K562 (cell line): ENCODE measurements at regions not wholly inside any gene's neighbourhood (a gene's known extent, or its start where the extent isn't known, plus 50 kb on each side); places are given as distances from the start of the nearest gene placed in this dataset.

ENCODE experiments used
- ATAC-seq: fragments of 200-7000 bp; cut with Tn5 transposase; 3 replicates; pipeline ENCODE4 v1.9.1; 2020; ENCODE audit warnings: moderate library complexity
- BruUV-seq: library from RNA; stranded (reverse); fragments of 400-500 nt; replicated peaks from 2 replicates; lab custom pipeline; 2021; lab: Mats Ljungman, UMichigan
- CTCF ChIA-PET: fragments of 300-600 bp; formaldehyde crosslinking; extraction: SDS; loops from one replicate; lab custom pipeline; 2021; ENCODE audit warnings: low intra/inter-chr PET ratio; lab: Yijun Ruan, JAX
- POLR2A ChIA-PET: fragments of 300-600, 350-650 bp; sonication (Branson Sonifier 250); formaldehyde crosslinking; extraction: SDS; loops from one replicate; lab custom pipeline; 2021; ENCODE audit warnings: antibody characterized with exemption, inconsistent platforms; lab: Yijun Ruan, JAX
- DNase-seq, 4 experiments: peaks; one replicate each; pipeline versions ENCODE4 v3.0.0 to v3.0.0-alpha.2; 2011 to 2018; ENCODE audit warnings: low spot score in 3 of 4, mixed read lengths in 3 of 4; ENCODE audit errors: extremely low read depth in 1 of 4
- FAIRE-seq: peaks from 2 replicates; lab custom pipeline; 2011; peaks lifted over from hg19 to GRCh38; lab: Jason Lieb, UNC
- H2AFZ ChIP-seq: 2 replicates; pipeline ENCODE4 v1.6.0; 2011; ENCODE audit warnings: low read depth, low read length, control low read depth, inconsistent platforms
- H3K27ac ChIP-seq: fragments of 200-600 bp; 3 replicates; pipeline ENCODE4 v1.8.0; 2011; ENCODE audit warnings: low read depth, mild to moderate bottlenecking, control low read depth, inconsistent platforms, low read length, moderate library complexity, mixed read lengths; ENCODE audit errors: extremely low read depth
- H3K27me3 ChIP-seq, 2 experiments: fragments of 300-600 bp in 1 of 2; 2 replicates in 1 of 2; 3 replicates in 1 of 2; pipeline versions ENCODE4 v1.6.0 to v1.8.0; 2011; ENCODE audit warnings: inconsistent platforms in 2 of 2, low read length in 2 of 2, mild to moderate bottlenecking in 1 of 2, mixed read lengths in 1 of 2, moderate library complexity in 1 of 2; ENCODE audit not compliant: control insufficient read depth in 2 of 2, insufficient read depth in 2 of 2
- H3K36me3 ChIP-seq: fragments of 300-600 bp; 3 replicates; pipeline ENCODE4 v1.8.0; 2011; ENCODE audit warnings: mild to moderate bottlenecking, low read length, inconsistent platforms; ENCODE audit not compliant: control insufficient read depth, insufficient read depth
- H3K4me1 ChIP-seq, 2 experiments: fragments of 200-600 bp in 1 of 2; replicated peaks in 1 of 2; 2 replicates in 1 of 2; 3 replicates in 1 of 2; pipeline versions ENCODE4 v1.5.1 to v1.8.0; 2011; ENCODE audit warnings: inconsistent platforms in 2 of 2, low read length in 2 of 2, mild to moderate bottlenecking in 1 of 2, mixed read lengths in 1 of 2, moderate library complexity in 1 of 2; ENCODE audit not compliant: control insufficient read depth in 2 of 2, insufficient read depth in 2 of 2
- H3K4me2 ChIP-seq: 2 replicates; pipeline ENCODE4 v1.6.1; 2011; ENCODE audit warnings: low read length, control low read depth, inconsistent platforms, mixed read lengths; ENCODE audit not compliant: insufficient read depth
- H3K4me3 ChIP-seq: fragments of 200-600 bp; sonication (generic), shearing (Covaris generic); 2 replicates; pipeline ENCODE4 v1.5.1; 2016; ENCODE audit warnings: control low read depth, inconsistent platforms
- H3K79me2 ChIP-seq: fragments of 200-600 bp; 3 replicates; pipeline ENCODE4 v1.8.0; 2011; ENCODE audit warnings: low read length, inconsistent platforms; ENCODE audit not compliant: control insufficient read depth, insufficient read depth
- H3K9ac ChIP-seq, 2 experiments: 2 replicates each; pipeline versions ENCODE4 v1.6.0 to v1.6.1; 2011; ENCODE audit warnings: low read depth in 2 of 2, low read length in 2 of 2, control low read depth in 1 of 2, inconsistent platforms in 1 of 2, mild to moderate bottlenecking in 1 of 2, mixed read lengths in 1 of 2; ENCODE audit not compliant: insufficient read depth in 1 of 2
- H3K9me1 ChIP-seq: one replicate; pipeline ENCODE4 v1.6.0; 2011; ENCODE audit warnings: inconsistent platforms, mild to moderate bottlenecking, low read length, moderate library complexity; ENCODE audit not compliant: control insufficient read depth, insufficient read depth
- H3K9me3 ChIP-seq: replicated peaks from 2 replicates; pipeline ENCODE4 v1.5.1; 2011; ENCODE audit warnings: low read depth, low read length, inconsistent platforms; ENCODE audit not compliant: control insufficient read depth, insufficient read depth
- H4K20me1 ChIP-seq: replicated peaks from 2 replicates; pipeline ENCODE4 v1.6.1; 2011; ENCODE audit warnings: low read length, inconsistent platforms, mixed read lengths; ENCODE audit not compliant: control insufficient read depth, insufficient read depth
- BACH1 ChIP-seq: fragments of 200-800 bp; sonication (Bioruptor generic); IDR thresholded peaks from 2 replicates; pipeline ENCODE4 v1.6.1; 2016; ENCODE audit warnings: missing genetic modification characterization, missing compliant biosample characterization
- BHLHE40 ChIP-seq: IDR thresholded peaks from 2 replicates; pipeline ENCODE4 v1.6.1; 2011; ENCODE audit warnings: low read length, improper control_type of control experiment
- CTCFL ChIP-seq: IDR thresholded peaks from 2 replicates; pipeline ENCODE4 v1.6.1; 2011; ENCODE audit warnings: borderline replicate concordance, low read depth, mild to moderate bottlenecking, moderate library complexity, low read length; ENCODE audit not compliant: insufficient read depth, poor library complexity, severe bottlenecking
- GABPB2 ChIP-seq: fragments of 250-450 bp; sonication (Bioruptor Pico); conservative IDR thresholded peaks from 2 replicates; pipeline ENCODE4 v1.5.1; 2021; ENCODE audit warnings: mild to moderate bottlenecking
- GTF2E2 ChIP-seq: fragments of 200-800 bp; sonication (Bioruptor generic); IDR thresholded peaks from 2 replicates; pipeline ENCODE4 v1.6.1; 2016; ENCODE audit warnings: missing genetic modification characterization, missing compliant biosample characterization
- HDAC1 ChIP-seq, 2 experiments: fragments of 450-650 bp; IDR thresholded peaks; 2 replicates each; pipeline ENCODE4 v1.6.1; 2016 to 2017; ENCODE audit warnings: inconsistent platforms in 1 of 2, mild to moderate bottlenecking in 1 of 2, moderate library complexity in 1 of 2
- KLF10 ChIP-seq: fragments of 250-450 bp; sonication (Bioruptor Pico); IDR thresholded peaks from 2 replicates; pipeline ENCODE4 v1.6.1; 2021; ENCODE audit warnings: matching md5 sums
- MEIS2 ChIP-seq: fragments of 450-650 bp; IDR thresholded peaks from 2 replicates; pipeline ENCODE4 v1.6.1; 2014; ENCODE audit warnings: mild to moderate bottlenecking; ENCODE audit not compliant: partially characterized antibody
- MTF1 ChIP-seq: fragments of 250-450 bp; sonication (Bioruptor Pico); IDR thresholded peaks from 2 replicates; pipeline ENCODE4 v1.9.0; 2021; ENCODE audit warnings: moderate library complexity, mild to moderate bottlenecking, inconsistent platforms, borderline replicate concordance
- NFRKB ChIP-seq: fragments of 450-650 bp; IDR thresholded peaks from 2 replicates; pipeline ENCODE4 v1.6.1; 2016; ENCODE audit warnings: low read depth
- NKRF ChIP-seq: fragments of 450-650 bp; IDR thresholded peaks from 2 replicates; pipeline ENCODE4 v1.6.1; 2016; ENCODE audit warnings: borderline replicate concordance
- WGBS: fragments of 100-300 bp; shearing (Covaris generic); methylation state at CpG from one replicate; pipeline ENCODE4 v1.1.6; 2016; ENCODE audit warnings: low coverage, mixed read lengths; ENCODE audit not compliant: insufficient coverage; ENCODE audit errors: missing lambda C conversion rate; 5-methylcytosine and 5-hydroxymethylcytosine counted together
- in situ Hi-C: fragments of 300-500 bp; cut with MboI; formaldehyde crosslinking; loops from 4 replicates; pipeline ENCODE4 v1.15.0; 2018; ENCODE audit warnings: inconsistent platforms, mixed read lengths
- intact Hi-C: fragments of 100-400 bp; cut with micrococcal nuclease; formaldehyde crosslinking; loops from 2 replicates; pipeline ENCODE4 v1.14.2; 2022

- Histone ChIP-seq H3K9me1 (no peaks in the 10 kb centered on the region), H3K79me2 (no peaks in the 10 kb centered on the region), H3K4me3 (no peak overlapping the region), H3K4me2 (no peak overlapping the region), H3K4me1 (no peaks in the 10 kb centered on the region), H3K27me3 (peaks cover 0 to 4% of the 10 kb centered on the region in 2 experiments; a peak in 1 of 5 replicates)
- no peak for FAIRE-seq
- in situ Hi-C loops, result loop anchor here (10.0 kb wide), 1 partner anchor 914 kb away; no protein-coding TSS in a partner anchor
- CTCF ChIA-PET, result interaction anchor here (0.7 kb wide), 1 partner anchor 910 kb away, joined by 4 read pairs; no protein-coding TSS in a partner anchor
- POLR2A ChIA-PET, result no interaction called here
- 2% methylated on average over 9 of the region's 9 CpGs for WGBS
- no TSS peak for BruUV-seq
- intact Hi-C loops, result loop anchor here (2.0 to 5.0 kb wide), 5 partner anchors 63 to 910 kb away; no protein-coding TSS in a partner anchor
- TF ChIP-seq MEIS2 (peak; percentile 10), HDAC1 (IDR thresholded peaks at IDR 0.05) (no peak), MTF1 (CRISPR knock-in tag) (no peak)
- TF ChIP-seq, all 486 proteins: peak for 1
- no peaks in the 10 kb centered on the region for H3K9me3 ChIP-seq
- DNase-seq, result no peak
- no peak for ATAC-seq
- H3K9ac ChIP-seq, result no peak overlapping the region
- H2AFZ ChIP-seq, result no peak overlapping the region
- no peaks in the 10 kb centered on the region for H4K20me1 ChIP-seq
- H3K36me3 ChIP-seq, result no peaks in the 10 kb centered on the region
- no peak overlapping the region for H3K27ac ChIP-seq
These were observed 174.2 kb upstream of the ATP11B start for GRCh38 chr3:182618981-182619591.

- peaks cover 0 to 4% of the 10 kb centered on the region in 2 experiments; a peak in 1 of 5 replicates for H3K27me3 ChIP-seq
- H3K4me1 ChIP-seq, result no peaks in the 10 kb centered on the region
- intact Hi-C loops, result no loop called here
- H3K4me2 ChIP-seq, result no peak overlapping the region
- no peak overlapping the region for H3K27ac ChIP-seq
- H3K36me3 ChIP-seq, result no peaks in the 10 kb centered on the region
- H3K9me3 ChIP-seq, result no peaks in the 10 kb centered on the region
- no TSS peak for BruUV-seq
- no peaks in the 10 kb centered on the region for H3K79me2 ChIP-seq
- in situ Hi-C loops, result no loop called here
- no peak overlapping the region for H2AFZ ChIP-seq
- FAIRE-seq (no peak), ATAC-seq (no peak), DNase-seq (no peak)
- no peak overlapping the region for H3K4me3 ChIP-seq
- no peaks in the 10 kb centered on the region for H4K20me1 ChIP-seq
- CTCF ChIA-PET, result no interaction called here
- POLR2A ChIA-PET, result interaction anchor here (0.6 kb wide), 1 partner anchor 903 kb away, joined by 3 read pairs; no protein-coding TSS in a partner anchor
- H3K9ac ChIP-seq, result no peak overlapping the region
- no peaks in the 10 kb centered on the region for H3K9me1 ChIP-seq
- TF ChIP-seq GTF2E2 (tag), result no peak
- no peak for TF ChIP-seq CTCFL
- no peak for TF ChIP-seq BHLHE40
- no peak for TF ChIP-seq NKRF
- no peak for TF ChIP-seq KLF10
- TF ChIP-seq NFRKB, result no peak
- TF ChIP-seq GABPB2 (CRISPR knock-in tag), result no peak
- TF ChIP-seq BACH1 (tag), result no peak
These were observed 172.4 kb upstream of the ATP11B start for GRCh38 chr3:182620723-182621434.
